Stimulated activated CD4-positive, alpha-beta T cell treated with anti-CD3 and anti-CD28 coated beads, Interleukin-12 subunit alpha, Interleukin-12 subunit beta, amount 100 ng/mL, for 24 hours (primary cell): ENCODE measurements at regions not wholly inside any gene's neighbourhood (a gene's known extent, or its start where the extent isn't known, plus 50 kb on each side); places are given as distances from the start of the nearest gene placed in this dataset.
"Not testable (repeated sequence)": the region's sequence is repeated elsewhere in the genome, so short reads cannot be mapped to it uniquely, and the experiment has no call there.

Experiments
- DNase-seq, 2 experiments: peaks; one replicate each; pipeline ENCODE4 v3.0.0-alpha.2; 2020; ENCODE audit warnings: low read depth in 2 of 2

DNA sequence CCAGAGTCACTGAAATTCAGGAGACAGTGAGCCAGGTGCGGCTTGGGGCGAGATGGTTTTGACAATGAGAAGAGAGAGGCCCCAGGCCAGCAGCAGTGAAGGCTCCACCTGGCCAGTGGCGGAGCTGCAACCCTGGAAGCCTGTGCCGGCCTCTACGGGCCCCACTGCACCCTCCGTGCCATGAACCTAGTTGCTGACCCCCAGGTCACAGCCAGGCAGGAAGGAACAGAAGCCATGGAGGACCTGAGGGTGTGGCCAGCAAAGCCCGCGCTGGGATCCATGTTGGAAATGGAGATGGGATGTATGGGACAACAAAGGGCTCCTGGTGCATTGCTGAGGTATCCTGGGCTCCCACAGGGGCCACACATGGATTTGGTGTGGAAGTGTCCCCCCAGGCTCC is 1528.5 kb downstream of the BRD1 start:
- DNase-seq, result no peak

DNA sequence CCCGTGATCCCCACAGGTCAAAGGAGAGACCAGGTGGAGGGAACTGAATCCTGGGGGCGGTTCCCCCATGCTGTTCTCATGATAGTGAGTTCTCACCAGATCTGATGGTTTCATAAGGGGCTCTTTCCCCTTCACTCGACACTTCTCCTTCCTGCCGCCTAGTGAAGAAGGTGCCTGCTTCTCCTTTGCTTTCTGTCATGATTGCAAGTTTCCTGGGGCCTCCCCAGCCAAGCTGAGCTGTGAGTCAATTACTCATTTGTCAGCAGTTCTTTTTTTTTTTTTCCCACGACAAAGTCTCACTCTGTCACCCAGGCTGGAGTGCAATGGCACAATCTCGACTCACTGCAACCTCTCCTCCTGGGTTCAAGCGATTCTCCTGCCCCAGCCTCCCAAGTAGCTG is 1530.4 kb downstream of the BRD1 start:
- DNase-seq, result no peak

DNA sequence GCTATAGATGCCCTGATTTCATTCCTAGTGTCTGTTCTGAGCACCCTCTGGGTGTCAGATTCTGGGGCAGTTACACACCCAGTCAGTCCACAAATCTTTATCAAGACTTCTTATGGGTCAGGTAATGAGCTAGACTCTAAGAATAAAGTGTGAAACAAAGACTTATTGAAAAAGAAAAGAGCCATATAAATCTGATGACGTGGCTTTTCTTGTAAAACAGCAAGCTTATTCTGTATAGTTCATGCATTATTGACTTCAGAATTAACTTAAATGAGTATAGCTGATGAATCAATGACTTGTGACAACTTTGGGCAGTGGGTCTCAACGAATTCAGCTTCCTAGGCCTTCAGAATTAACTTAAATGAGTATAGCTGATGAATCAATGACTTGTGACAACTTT is 1527.5 kb downstream of the TBC1D22A start:
- DNase-seq, result not testable (repeated sequence)

DNA sequence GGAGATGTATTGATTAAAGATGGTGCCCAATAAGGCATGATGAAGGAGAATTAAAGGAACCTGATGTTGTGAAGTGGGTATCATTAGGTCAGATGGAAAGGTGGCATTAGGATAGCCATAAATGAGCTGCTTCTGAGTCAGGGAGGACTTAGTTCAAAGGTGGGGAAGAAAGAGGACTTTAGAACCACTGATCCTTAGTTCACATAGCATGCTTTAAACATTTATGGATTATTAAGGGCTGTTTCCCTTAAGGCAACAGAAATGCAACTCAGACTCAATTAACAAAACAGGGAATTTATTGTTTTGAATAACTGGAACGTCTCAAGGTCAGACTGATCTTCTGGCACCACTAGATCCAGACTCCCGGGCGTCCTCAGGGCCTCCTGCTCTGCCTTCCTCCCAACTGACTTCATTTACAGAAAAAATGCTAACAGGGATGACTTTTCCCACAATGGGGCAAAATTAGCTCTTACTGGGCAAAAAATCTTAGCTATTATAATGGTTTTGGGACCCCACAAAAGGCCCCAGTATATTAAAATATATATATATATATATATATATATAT is 1526.0 kb downstream of the TBC1D22A start:
- DNase-seq, result no peak

DNA sequence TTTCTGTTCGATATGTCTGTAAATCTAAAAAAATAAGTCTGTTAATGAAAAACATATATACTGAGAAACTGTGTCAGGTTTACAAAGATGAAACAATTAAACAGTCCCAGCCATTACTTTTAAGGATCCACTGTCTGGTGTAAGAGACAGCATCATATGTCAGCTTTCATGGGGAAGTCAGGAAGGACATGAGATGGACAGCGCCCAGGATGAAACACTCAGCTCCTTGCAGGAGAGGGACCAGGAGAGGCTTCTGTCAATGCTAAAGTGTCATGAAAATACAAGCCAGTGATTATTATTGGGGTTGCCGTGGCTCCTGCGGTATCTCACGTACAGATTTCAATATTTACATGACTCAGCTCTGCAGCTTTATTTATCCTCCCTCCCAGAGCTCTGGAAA is 1524.6 kb downstream of the TBC1D22A start:
- no peak for DNase-seq

DNA sequence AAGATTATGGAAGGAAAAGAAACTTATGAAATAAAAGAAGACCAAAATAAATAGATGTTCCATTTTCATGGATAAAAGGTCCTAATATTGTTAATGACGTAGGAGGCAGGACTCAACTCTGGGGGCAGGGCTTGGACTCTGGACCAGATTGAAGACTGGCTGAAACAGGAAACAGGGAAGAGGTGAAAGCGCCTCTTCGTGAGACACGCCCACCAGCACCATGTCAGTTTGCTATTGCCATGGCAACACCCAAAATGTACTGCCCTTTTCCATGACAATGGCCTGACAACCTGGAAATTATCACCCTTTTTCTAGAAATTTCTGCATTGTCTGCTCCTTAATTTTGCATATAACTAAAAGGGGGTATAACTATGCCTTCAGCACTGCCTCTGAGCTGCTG is 1522.2 kb downstream of the TBC1D22A start:
- DNase-seq, result no peak

DNA sequence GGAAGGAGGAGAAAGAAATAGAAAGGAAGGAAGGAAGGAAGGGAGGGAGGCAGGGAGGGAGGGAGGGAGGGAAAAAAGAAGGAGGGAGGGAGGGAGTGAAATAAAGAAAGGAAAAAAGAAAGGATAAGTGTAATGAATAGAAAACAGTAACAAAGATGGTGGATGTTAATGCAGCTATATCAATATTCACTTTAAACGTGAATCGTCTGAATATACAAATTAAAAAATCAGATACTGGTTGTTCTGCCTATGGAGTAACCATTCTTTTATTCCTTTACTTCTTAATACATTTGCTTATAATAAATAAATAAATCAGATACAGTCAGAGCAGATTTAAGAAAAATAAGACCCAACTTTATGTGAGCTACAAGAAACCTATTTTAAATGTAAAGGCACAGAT is 1520.4 kb downstream of the TBC1D22A start:
- DNase-seq, result no peak

DNA sequence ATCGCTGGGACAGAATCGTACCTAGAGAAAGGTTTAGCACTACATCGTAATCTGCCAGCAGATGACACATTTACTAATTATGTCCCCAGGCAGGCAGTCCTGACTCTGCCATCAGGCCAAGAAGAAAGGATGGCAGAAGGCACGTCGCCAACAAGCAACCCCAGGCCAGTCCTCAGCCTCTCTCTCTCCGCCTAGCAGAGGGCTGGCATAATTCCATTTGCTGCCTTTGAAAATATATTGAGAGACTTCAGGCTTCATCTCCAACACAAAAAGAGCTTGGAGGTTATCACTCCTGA is 1517.0 kb downstream of the TBC1D22A start:
- no peak for DNase-seq

DNA sequence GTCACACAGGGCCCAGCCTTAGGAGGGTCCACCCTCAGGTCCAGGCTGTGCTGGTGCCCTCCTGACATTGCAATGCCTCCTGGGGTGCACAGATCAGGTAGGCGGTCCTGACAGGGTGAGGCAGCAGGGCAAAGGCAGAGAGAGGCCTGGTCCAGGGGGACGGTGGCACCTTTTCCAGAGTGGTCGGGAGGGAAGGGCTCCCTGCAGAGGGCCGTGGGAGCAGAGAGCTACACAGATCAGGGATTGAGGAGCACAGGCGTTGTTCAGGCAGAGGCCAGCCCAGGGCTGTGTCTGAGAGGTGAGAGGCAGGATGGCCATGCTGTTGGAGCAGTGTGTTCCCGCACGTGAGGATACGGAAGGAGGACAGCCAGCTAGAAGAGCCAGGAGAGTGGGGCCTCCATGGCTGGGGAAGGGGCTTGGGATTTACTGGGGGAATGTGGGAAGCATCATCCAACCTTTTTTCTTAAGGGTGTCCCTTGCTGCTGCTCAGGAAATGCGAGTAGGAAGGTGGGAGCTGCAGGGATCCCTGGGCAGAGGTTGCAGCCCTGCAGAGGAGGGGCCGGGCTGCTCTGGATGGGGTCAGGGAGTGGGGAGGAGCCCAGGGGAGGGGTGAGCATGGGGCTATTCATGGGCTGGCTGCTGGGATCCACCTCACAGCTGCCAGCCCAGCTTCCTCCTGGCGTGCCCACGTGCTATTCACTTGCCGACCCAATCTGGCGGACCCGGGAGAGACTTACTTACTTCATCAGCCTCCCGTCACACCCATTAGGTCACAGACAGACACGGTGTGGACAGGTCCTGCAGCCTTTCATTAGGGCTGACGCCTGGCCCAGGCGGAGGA is 1516.4 kb downstream of the TBC1D22A start:
- no peak for DNase-seq

DNA sequence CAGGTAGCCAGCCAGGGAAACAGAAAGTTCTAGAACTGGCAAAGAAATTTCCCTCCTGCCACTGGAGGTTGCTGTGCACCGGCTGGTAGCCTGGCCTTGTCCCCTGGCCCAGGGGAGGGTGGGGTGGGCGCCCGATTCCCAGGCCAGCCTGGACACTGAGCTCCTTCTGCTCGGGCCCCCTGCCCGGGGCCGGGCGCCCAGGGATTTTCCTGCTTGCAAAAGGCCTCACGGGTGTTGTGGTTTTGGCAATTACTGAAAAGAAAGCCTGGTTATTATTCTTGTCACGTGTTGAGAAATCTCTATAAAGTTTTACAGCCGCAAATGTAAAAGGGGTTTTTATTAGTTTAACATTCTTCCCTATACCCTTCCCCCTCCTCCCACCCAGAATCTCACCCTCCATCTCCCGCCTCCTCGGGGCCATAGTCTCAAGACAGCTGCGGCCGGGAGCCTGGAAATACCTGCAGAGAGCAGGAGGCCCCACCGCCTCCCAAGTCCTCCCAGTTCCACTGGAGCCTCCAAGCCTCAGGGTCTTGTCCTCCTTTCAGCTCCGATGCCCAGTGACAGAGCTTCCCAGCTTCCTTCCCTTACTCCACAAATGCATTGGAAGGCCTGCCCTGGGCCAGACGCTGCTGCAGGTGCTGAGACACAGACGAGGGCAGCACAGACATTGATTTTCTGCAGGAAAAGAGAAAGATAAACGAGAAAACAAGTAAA is 1515.6 kb downstream of the TBC1D22A start:
- DNase-seq, result no peak

DNA sequence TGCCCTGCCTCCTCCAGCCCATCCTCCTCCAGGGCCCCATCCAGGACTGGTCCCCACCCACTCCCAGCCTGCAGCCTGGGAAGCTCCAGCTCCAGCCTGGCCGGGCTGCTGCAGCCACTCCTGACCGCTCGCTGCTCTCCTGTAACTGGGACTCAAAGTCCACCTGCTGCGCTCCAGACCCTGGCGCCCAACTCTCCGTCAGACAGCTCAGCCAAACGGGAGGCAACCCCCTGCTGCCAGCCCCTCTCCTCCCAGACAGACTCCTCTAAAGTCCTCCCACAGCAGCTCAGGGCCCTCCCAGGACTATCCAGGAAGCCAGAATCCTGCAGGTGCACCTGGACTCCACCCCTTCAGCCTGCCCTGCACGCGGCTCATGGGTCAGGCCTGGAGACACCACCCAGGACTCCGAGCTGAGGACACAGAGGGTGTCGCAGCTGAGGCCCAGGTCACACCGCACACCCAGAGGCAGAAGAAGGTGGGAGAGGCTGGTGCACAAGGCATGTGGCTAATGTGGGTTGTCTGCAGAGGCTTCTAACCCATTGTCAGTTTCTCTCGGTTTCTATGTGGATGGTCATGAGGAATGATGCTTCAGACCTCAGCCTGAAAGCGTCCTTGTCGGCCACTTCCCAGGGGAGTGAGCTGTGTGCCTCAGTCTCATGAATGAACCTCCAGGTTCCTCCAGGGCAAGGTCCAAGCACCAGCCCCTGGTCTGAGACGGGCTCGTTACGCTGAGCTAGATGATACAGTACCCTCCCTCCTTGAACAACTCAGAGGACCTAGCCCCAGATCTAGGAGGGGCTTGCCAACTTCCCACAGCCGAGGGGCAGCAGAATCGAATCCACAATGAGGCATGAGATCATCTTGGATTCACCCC is 1514.8 kb downstream of the TBC1D22A start:
- no peak for DNase-seq

DNA sequence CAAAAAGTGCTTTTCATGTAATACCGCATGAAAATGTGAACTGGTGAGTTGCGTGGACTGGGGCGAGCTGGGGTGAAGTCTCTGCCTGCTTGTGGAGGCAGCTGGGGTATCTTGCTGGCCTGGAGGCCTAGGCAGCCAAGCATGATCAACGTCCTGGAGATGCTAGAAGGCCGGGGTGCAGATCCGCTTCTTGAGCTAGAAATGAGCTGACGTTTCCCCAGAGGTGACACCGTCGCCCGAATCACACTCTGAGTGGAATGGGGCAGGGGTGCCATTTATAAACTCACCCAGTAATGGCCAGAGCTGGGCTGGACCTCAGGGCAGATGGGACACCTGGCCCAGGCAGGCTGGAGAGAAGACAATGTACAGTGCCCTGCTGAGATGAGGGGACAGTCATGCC is 1513.0 kb downstream of the TBC1D22A start:
- DNase-seq, result no peak

DNA sequence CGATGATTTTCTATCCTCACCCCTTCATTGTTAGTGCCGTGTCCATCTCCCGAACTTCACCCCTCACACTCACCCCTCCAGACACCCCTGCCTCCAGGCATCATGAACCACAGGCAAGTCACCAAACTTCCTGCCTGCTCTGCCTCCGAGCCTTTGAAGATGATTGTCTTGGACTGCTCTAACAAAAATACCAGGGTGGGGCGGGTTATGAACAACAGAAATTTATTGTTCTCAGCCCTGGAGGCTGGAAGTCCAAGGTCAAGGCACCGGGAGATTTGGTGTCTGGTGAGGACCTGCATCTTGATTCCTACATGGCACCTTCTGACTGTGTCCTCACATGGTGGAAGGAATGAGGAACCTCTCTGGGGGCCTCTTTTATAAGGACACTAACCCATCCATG is 1508.3 kb downstream of the TBC1D22A start:
- no peak for DNase-seq

DNA sequence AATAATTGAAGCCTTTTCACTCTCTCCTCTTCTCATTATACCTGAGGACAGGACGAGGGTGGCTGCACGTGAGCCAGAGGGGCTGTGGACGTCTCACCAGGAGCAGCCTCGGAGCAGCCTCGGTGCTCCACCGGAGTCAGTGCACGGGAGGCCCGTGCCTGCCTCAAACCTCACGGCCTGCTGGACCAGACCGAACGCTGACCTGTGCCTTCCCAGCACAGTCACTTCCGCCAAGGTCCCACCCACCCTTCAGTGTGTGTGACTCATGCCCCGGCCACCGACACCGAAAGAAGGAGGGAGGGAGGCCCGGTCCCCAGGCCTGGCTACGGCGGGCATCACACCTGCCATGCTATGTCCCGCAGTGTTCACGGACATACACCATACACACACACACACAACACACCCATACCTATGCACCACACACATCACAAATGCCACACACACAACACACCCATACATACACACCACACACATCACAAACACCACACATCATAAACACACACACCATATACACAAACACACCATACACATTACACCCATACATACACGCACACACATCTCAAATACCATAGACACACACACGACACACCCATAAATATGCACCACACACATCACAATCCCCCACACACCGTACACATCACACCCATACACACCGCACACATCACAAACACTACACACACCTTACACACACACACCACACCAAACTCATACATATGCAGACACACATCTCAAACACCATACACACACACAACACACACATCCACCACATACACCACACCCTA is 1506.5 kb downstream of the TBC1D22A start:
- DNase-seq, result no peak

DNA sequence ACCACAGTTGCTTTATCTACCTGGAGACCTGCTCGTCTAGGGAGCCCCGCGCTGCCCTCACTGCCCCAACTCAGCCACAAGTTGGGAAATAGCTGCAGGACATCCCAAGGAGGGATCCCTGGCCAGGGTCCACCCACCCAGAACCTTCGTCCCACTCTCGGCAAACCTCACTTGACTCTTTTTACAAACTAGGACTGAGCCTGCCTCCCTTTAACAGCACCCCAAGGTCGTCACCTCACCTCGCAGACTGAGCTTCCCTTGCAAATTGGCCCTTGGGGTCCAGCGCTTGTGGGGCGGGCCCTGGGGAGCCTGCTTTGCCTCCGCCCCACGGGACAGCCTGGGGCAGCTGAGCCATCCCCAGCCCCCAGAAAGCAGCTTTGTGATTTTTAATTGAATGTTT is 1505.8 kb downstream of the TBC1D22A start:
- no peak for DNase-seq

DNA sequence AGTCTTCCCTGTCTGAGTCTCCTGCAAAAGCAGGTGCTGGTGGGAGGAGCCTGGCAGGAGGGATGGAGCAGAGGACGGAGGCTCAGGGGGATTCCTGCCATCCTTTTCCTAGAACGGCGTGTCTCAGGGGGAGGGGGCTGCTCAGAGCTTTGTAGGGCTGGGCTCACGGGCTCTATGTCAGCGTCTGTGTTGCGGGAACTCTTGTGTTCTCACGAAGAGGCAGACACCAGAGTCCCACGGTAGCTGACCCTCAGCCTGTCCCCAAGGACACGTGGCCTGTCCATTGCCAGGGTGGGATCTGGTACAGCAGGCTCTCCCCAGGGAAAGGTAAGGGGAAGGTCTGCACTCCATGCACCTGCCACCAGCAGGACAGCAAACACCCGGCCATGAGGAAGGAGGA is 1505.2 kb downstream of the TBC1D22A start:
- no peak for DNase-seq

DNA sequence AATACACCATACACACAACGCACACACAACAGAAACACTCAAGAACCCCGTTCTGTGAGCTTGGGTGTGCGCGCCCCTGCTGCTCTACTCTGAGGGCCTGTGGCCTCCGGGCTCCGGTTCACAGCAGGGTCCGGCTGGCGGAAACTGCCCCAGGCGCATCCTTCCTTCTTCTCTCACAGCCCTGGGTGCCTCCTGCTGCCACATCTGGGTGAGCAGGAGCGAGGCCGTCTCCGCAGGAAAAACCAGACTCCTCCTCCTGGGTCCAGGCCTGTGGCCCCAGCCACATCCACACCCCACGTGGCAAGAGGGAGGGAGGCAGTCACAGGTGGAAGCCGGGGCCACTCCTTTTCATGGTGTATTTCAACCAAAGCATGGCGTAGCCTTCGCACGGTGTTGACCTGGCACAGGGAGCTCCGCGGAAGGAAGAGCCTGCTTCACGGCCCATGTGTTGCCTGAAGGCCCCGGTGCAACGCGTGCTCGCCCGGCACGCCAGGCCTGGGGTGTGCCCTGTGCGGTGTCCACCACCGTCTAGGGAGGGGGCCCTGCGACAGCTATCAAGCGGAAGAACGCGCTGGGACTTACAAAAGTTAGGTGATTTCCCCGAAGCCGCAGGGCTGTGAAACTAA is 1502.7 kb downstream of the TBC1D22A start:
- no peak for DNase-seq

DNA sequence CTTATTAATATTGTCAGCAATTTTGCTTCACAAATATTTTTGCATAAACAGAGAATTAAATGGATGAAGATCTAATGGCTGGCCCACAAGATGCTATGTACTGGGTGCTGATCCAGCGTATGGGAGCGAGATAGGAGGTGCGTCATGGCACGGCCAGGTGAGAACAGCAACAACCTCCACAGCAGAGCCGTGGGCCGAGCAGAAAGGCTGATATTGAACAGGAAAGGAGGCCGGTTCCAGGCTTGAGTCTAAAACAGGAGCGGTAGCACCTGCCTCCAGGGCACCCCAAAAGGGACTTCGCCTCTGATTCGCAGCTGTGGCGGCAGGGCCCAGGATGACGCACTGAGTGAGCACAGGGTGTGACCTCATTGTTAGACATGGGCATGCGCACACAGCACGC is 1502.1 kb downstream of the TBC1D22A start:
- no peak for DNase-seq

DNA sequence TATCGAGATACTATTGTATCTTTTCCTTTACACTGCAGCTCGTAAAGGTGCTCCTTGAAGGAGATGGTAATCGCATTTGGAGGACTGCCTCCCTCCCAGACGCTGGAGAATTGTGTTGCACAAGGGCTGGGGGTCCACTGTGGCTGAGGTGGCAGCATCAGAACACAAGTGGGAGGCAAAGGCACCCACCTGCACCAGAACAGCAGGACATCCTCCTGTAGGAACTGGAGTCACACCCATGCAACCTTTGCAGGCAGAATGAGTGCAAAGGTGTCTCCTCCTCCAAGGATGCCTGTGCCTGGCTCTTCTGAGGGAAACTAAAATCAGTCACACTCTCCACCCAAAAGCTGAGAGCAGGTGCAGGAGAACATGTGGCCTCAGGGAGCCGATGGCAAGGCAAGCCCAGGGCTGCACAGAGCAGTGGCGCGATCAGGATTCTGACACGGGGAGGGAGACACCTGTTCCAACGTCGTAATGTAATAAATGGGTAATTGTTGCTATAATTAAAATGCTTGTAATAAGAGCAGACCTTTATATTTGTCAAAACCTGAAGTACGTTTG is 1501.4 kb downstream of the TBC1D22A start:
- no peak for DNase-seq

DNA sequence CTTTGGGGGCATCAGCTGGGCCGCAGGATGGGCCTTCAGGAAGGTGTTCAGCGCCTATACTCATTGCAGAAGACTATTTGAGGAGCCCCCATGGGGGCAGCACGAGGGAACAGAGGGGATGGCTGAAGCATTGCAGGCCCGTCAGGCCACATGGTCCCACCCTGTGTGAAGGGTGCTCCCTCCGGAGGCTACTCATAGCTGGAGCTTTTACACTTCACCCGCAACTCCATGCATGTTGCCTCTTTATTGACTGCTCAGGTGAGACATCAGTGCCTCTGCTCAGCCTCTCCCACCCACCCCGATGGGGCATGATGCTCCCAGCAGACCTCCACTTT is 1500.9 kb downstream of the TBC1D22A start:
- no peak for DNase-seq
